ENCODE measurements at regions not wholly inside any gene's neighbourhood (a gene's known extent, or its start where the extent isn't known, plus 50 kb on each side); places are given as distances from the start of the nearest gene placed in this dataset.

DNA sequence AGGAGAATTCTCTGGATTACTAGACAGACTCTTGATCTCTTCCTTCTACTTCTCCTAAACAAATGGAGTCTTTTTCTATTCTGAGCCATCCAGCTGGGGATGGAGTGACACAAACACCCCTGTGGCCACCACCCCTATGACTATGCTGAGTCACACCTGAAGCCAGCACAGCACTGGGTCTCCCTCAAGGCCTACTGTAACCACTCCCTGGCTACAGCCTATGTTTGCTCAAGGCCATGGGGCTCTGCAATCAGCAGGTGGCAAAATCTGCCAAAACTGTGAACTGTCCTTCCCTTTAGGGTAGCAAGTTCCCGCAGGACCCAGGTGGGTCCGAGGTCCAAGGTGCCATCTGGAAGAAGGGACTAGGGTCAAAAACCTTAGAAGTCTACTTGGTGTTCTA lies 132.3 kb downstream of the TINAG start:
- WGBS, 2 donors = 60 to 100% methylated on average over 1 to 2 of the region's 2 CpGs
- H3K27ac ChIP-seq = no peak overlapping the region
- H3K27me3 ChIP-seq = no peaks in the 10 kb centered on the region
- ATAC-seq (ENCODE audit: low FRiP score in 2 of 2) (no peak), DNase-seq (no peak)
- H3K4me3 ChIP-seq = no peak overlapping the region
- TF ChIP-seq EP300 (IDR thresholded peaks at IDR 0.05) (no peak), POLR2A (IDR thresholded peaks at IDR 0.05) (no peak), POLR2AphosphoS5 (IDR thresholded peaks at IDR 0.05) (no peak)
- TF ChIP-seq, protein P1, sequence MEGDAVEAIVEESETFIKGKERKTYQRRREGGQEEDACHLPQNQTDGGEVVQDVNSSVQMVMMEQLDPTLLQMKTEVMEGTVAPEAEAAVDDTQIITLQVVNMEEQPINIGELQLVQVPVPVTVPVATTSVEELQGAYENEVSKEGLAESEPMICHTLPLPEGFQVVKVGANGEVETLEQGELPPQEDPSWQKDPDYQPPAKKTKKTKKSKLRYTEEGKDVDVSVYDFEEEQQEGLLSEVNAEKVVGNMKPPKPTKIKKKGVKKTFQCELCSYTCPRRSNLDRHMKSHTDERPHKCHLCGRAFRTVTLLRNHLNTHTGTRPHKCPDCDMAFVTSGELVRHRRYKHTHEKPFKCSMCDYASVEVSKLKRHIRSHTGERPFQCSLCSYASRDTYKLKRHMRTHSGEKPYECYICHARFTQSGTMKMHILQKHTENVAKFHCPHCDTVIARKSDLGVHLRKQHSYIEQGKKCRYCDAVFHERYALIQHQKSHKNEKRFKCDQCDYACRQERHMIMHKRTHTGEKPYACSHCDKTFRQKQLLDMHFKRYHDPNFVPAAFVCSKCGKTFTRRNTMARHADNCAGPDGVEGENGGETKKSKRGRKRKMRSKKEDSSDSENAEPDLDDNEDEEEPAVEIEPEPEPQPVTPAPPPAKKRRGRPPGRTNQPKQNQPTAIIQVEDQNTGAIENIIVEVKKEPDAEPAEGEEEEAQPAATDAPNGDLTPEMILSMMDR (IDR thresholded peaks at IDR 0.05) = no peak
- H3K36me3 ChIP-seq = no peaks in the 10 kb centered on the region
- H3K9me3 ChIP-seq = peaks cover 0 to 6% (median 0%) of the 10 kb centered on the region in 4 donors
- no peaks in the 10 kb centered on the region for H3K4me1 ChIP-seq

DNA sequence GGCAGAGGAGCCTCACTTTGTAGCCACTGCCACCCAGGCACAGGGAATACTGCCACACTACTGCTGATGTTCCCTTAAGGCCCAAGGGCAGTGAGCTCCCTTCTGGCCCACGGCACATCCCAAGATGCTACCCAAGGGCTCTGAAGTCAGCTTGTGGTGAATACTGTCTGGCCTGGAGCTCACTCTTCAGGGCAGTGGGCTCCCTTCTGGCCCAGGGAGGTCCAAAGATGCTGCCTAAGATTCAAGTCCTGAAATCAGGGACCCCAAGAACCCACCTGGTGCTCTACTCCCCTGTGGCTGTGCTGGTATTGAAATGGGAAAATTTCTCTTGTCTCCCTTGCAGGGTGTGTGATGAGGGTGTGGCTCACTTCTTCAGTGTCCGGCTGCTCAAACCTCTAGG lies 132.8 kb downstream of the TINAG start:
- no peaks in the 10 kb centered on the region for H3K27me3 ChIP-seq
- H3K36me3 ChIP-seq = no peaks in the 10 kb centered on the region
- WGBS, 2 donors = 96% methylated on average over 2 of the region's 2 CpGs; no CpG with 5 or more reads in 1 of the 2 donors
- H3K27ac ChIP-seq = no peak overlapping the region
- H3K9me3 ChIP-seq = peaks cover 0 to 6% (median 0%) of the 10 kb centered on the region in 4 donors
- no peak for ATAC-seq (ENCODE audit: low FRiP score in 2 of 2)
- H3K4me1 ChIP-seq = no peaks in the 10 kb centered on the region
- no peak overlapping the region for H3K4me3 ChIP-seq
- no peak for TF ChIP-seq POLR2AphosphoS5 (IDR thresholded peaks at IDR 0.05)
- no peak for TF ChIP-seq EP300 (IDR thresholded peaks at IDR 0.05)
- TF ChIP-seq POLR2A (IDR thresholded peaks at IDR 0.05) = no peak
- TF ChIP-seq, protein P1 (IDR thresholded peaks at IDR 0.05) = no peak
- DNase-seq = no peak

DNA sequence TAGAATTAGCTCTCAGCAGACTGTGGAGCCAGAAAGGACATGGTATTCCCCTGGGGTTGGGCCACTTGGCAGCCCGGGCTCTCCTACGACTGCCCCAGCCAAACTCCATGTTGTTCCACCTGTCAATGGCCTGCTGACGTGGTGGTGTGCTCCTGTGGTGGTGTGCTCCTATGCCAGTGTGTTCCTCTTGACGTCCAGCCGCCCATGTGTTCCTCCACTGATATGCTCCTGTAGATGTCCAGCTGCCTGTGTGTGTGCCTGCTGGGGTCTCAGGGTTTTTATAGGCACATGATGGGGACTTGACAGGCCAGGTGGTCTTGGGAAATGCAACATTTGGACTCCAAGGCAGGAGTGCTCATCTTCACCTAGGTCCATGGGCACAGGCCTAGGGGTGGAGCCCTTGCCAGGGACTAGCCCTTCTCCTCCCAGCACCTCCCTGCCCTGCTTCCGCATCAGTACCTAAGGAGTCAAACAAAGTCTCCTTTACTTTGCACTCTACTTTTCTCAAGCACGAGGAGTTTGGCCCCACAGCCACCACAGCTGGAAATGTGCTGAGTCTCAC lies 133.5 kb downstream of the TINAG start:
- H3K36me3 ChIP-seq = no peaks in the 10 kb centered on the region
- no peak overlapping the region for H3K27ac ChIP-seq
- ATAC-seq (ENCODE audit: low FRiP score in 2 of 2) = peak in 1 of 2 donors; percentile 49
- H3K4me1 ChIP-seq = no peaks in the 10 kb centered on the region
- H3K27me3 ChIP-seq = no peaks in the 10 kb centered on the region
- 84 to 86% methylated on average over 5 to 6 of the region's 7 CpGs for WGBS, 2 donors
- no peak for DNase-seq
- TF ChIP-seq POLR2A (IDR thresholded peaks at IDR 0.05) = no peak
- TF ChIP-seq POLR2AphosphoS5 (IDR thresholded peaks at IDR 0.05) = no peak
- no peak for TF ChIP-seq EP300 (IDR thresholded peaks at IDR 0.05)
- TF ChIP-seq, protein P1 (IDR thresholded peaks at IDR 0.05) = no peak
- H3K4me3 ChIP-seq = no peak overlapping the region
- H3K9me3 ChIP-seq = peaks cover 0 to 6% (median 0%) of the 10 kb centered on the region in 4 donors

DNA sequence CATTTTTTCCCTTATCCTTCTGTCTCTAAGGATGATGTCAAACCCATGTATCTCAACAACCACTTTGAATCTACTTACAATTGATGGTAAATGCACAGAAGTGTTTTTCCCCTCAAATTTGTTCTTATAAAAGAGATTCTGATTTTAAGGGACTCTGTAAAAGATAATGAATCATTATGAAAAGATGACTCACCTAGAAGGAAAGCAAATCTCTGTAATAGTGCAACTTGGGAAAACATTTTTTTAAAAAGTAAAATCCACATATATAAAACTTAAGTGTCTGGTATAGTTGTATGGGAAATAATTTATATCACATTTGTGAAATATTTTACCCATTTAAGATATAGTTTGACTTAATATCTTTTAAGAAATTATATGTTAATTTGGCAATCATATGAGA lies 137.0 kb downstream of the TINAG start:
- Histone ChIP-seq H3K27me3 (no peaks in the 10 kb centered on the region), H3K9me3 (peaks cover 0 to 6% (median 0%) of the 10 kb centered on the region in 4 donors), H3K4me1 (no peaks in the 10 kb centered on the region), H3K27ac (no peak overlapping the region), H3K36me3 (no peaks in the 10 kb centered on the region), H3K4me3 (no peak overlapping the region)
- TF ChIP-seq, protein P1 (IDR thresholded peaks at IDR 0.05) = no peak
- TF ChIP-seq POLR2A (IDR thresholded peaks at IDR 0.05) (no peak), EP300 (IDR thresholded peaks at IDR 0.05) (no peak), POLR2AphosphoS5 (IDR thresholded peaks at IDR 0.05) (no peak)
- ATAC-seq (ENCODE audit: low FRiP score in 2 of 2) (no peak), DNase-seq (no peak)

DNA sequence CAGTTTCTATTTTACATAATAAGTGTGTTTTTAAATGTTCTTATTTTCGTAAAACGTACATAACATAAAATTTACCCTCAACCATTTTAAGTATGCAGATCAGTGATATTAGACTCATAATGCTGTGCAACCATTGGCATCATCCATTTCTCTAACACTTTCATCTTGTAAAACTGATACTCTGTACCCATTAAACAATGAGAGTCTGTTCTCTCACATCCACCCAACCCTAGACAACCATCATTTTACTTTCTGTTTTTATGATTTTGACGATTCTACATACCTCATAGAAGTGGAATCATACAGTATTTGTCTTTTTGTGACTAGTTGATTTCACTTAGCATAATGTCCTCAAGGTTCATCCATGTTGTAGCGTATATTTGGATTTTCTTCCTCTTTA lies 140.4 kb downstream of the TINAG start:
- Histone ChIP-seq H3K4me3 (no peak overlapping the region), H3K9me3 (no peaks in the 10 kb centered on the region), H3K36me3 (no peaks in the 10 kb centered on the region), H3K4me1 (no peaks in the 10 kb centered on the region), H3K27me3 (no peaks in the 10 kb centered on the region), H3K27ac (no peak overlapping the region)
- ATAC-seq (ENCODE audit: low FRiP score in 2 of 2) (no peak), DNase-seq (no peak)
- TF ChIP-seq EP300 (IDR thresholded peaks at IDR 0.05) (no peak), POLR2AphosphoS5 (IDR thresholded peaks at IDR 0.05) (no peak), POLR2A (IDR thresholded peaks at IDR 0.05) (no peak)
- TF ChIP-seq, protein P1 (IDR thresholded peaks at IDR 0.05) = no peak
- WGBS, 2 donors = 70 to 71% methylated on average over 4 of the region's 4 CpGs

All from upper lobe of left lung (tissue), 6 donors.